PFSK-1 (cell line): ENCODE measurements at regions not wholly inside any gene's neighbourhood (a gene's known extent, or its start where the extent isn't known, plus 50 kb on each side); places are given as distances from the start of the nearest gene placed in this dataset.

Experiments used
- FOXP2 ChIP-seq: optimal IDR thresholded peaks from 2 replicates; pipeline ENCODE3; 2011; ENCODE audit warnings: borderline replicate concordance, control low read depth, inconsistent platforms; ENCODE audit not compliant: insufficient read depth; ENCODE audit errors: extremely low read length, extremely low read depth
- POLR2AphosphoS5 ChIP-seq: IDR thresholded peaks from 2 replicates; pipeline ENCODE4 v1.6.1; 2012; ENCODE audit warnings: low read depth, mild to moderate bottlenecking, control low read depth, low read length, moderate library complexity
- REST ChIP-seq, 2 experiments: IDR thresholded peaks; 2 replicates each; pipeline versions ENCODE4 v1.6.1 to v1.8.0; 2011 to 2012; ENCODE audit warnings: low read depth in 2 of 2, low read length in 2 of 2, control low read depth in 1 of 2, inconsistent platforms in 1 of 2, mild to moderate bottlenecking in 1 of 2, moderate library complexity in 1 of 2; ENCODE audit not compliant: insufficient read depth in 1 of 2
- SIN3A ChIP-seq: IDR thresholded peaks from 2 replicates; pipeline ENCODE4 v1.6.1; 2012; ENCODE audit warnings: mild to moderate bottlenecking, low read length, moderate library complexity, borderline replicate concordance; ENCODE audit not compliant: insufficient read depth
- TAF1 ChIP-seq: IDR thresholded peaks from 2 replicates; pipeline ENCODE4 v1.6.1; 2012; ENCODE audit warnings: low read length, control low read depth, borderline replicate concordance; ENCODE audit not compliant: insufficient read depth

GRCh38 chr4:130257271-130257670, 1161.3 kb downstream of the C4orf33 start:
- no peak for TF ChIP-seq REST (IDR thresholded peaks at IDR 0.05; ENCODE audit: insufficient read depth in 1 of 2, low read depth in 2 of 2, low read length in 2 of 2)
- no peak for TF ChIP-seq POLR2AphosphoS5
- no peak for TF ChIP-seq TAF1
- TF ChIP-seq SIN3A, result no peak
- no peak for TF ChIP-seq FOXP2
